Suprapubic skin (tissue), 4 donors: ENCODE measurements at regions not wholly inside any gene's neighbourhood (a gene's known extent, or its start where the extent isn't known, plus 50 kb on each side); places are given as distances from the start of the nearest gene placed in this dataset.
A peak's percentile ranks its signal among the peaks of the same experiment; 100 is the strongest.

Experiments used
- DNase-seq, 2 donors: peaks; one replicate each; pipeline ENCODE4 v3.0.0-alpha.2; 2019; ENCODE audit warnings: low spot score in 2 of 2
- H3K27ac ChIP-seq: fragments of 200-600 bp; sonication (generic); one replicate; pipeline ENCODE4 v1.5.1; 2019
- H3K27me3 ChIP-seq: fragments of 200-600 bp; sonication (generic); one replicate; pipeline ENCODE4 v1.5.1; 2019
- H3K36me3 ChIP-seq: fragments of 200-600 bp; sonication (generic); one replicate; pipeline ENCODE4 v1.5.1; 2019
- H3K4me1 ChIP-seq: fragments of 200-600 bp; sonication (generic); one replicate; pipeline ENCODE4 v1.5.1; 2019
- H3K4me3 ChIP-seq: fragments of 200-600 bp; sonication (generic); one replicate; pipeline ENCODE4 v1.5.1; 2019; ENCODE audit warnings: mild to moderate bottlenecking
- H3K9me3 ChIP-seq: fragments of 200-600 bp; sonication (generic); one replicate; pipeline ENCODE4 v1.5.1; 2019
- EP300 ChIP-seq: sonication (generic); formaldehyde crosslinking; IDR thresholded peaks from one replicate; pipeline ENCODE4 v1.6.1; 2017; ENCODE audit warnings: antibody characterized with exemption
- POLR2A ChIP-seq, 2 donors: fragments of 450-650 bp; IDR thresholded peaks; one replicate each; pipeline ENCODE4 v1.6.1; 2017; ENCODE audit warnings: antibody characterized with exemption in 2 of 2, mild to moderate bottlenecking in 2 of 2, moderate library complexity in 2 of 2
- POLR2AphosphoS5 ChIP-seq, 3 donors: sonication (generic); formaldehyde crosslinking; IDR thresholded peaks; one replicate each; pipeline ENCODE4 v1.6.1; 2017; ENCODE audit warnings: antibody characterized with exemption in 3 of 3
- WGBS: methylation state at CpG from one replicate; pipeline ENCODE4 v1.1.5; 2018; 5-methylcytosine and 5-hydroxymethylcytosine counted together
- TF ChIP-seq, protein P1 (sequence below), 2 donors: fragments of 200-600 bp in 1 of 2; fragments of 450-650 bp in 1 of 2; sonication (generic) in 1 of 2; IDR thresholded peaks; one replicate each; pipeline ENCODE4 v1.5.1; 2016 to 2019; ENCODE audit warnings: antibody characterized with exemption in 2 of 2, mild to moderate bottlenecking in 1 of 2, moderate library complexity in 1 of 2

DNA sequence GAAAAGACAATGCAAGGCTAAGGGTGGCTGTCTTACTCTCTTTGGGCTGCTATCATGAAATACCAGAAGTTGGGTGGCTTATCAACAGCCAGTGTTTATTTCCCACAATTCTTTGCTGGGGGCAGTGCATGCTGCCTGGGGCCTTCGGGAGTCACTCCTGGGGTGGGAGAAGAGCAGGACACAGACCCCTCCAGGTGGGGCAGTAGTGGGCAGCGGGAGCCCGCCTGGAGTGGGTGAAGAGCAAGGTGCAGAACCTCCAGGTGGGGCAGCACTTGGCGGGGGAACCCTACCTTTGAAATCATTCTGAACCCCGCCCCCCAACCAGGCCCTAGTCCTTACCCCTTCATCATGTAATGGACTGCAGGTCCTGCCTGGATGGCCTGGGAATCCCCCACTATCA lies 69.6 kb upstream of the THBS2 start:
- Histone ChIP-seq H3K27ac (no peak overlapping the region), H3K4me1 (peaks cover 13% of the 10 kb centered on the region), H3K36me3 (no peaks in the 10 kb centered on the region), H3K9me3 (no peaks in the 10 kb centered on the region), H3K27me3 (no peaks in the 10 kb centered on the region), H3K4me3 (no peak overlapping the region)
- 95% methylated on average over 5 of the region's 5 CpGs for WGBS
- TF ChIP-seq, protein P1, sequence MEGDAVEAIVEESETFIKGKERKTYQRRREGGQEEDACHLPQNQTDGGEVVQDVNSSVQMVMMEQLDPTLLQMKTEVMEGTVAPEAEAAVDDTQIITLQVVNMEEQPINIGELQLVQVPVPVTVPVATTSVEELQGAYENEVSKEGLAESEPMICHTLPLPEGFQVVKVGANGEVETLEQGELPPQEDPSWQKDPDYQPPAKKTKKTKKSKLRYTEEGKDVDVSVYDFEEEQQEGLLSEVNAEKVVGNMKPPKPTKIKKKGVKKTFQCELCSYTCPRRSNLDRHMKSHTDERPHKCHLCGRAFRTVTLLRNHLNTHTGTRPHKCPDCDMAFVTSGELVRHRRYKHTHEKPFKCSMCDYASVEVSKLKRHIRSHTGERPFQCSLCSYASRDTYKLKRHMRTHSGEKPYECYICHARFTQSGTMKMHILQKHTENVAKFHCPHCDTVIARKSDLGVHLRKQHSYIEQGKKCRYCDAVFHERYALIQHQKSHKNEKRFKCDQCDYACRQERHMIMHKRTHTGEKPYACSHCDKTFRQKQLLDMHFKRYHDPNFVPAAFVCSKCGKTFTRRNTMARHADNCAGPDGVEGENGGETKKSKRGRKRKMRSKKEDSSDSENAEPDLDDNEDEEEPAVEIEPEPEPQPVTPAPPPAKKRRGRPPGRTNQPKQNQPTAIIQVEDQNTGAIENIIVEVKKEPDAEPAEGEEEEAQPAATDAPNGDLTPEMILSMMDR (IDR thresholded peaks at IDR 0.05): no peak
- TF ChIP-seq POLR2AphosphoS5 (IDR thresholded peaks at IDR 0.05) (no peak), EP300 (no peak), POLR2A (IDR thresholded peaks at IDR 0.05) (no peak)
- no peak for DNase-seq

DNA sequence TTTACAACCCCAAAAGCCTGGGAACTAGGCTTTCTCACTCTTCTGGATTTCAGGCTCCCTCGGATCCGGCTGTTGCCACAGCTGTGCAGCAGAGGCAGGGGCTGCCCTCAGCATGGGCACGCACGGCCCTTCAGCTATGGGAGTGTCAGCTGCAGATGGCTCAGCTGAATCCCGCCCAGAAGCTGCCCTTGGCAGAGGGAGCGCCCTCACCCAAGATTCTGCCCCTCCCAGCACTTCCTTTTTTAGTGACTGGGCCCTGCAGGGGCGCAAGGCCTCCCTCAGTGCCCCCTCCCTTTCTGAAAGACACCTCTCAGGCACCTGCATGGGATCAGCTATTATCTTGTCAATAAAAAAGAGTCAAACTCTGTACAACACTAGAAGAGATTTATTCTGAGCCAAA lies 67.9 kb upstream of the THBS2 start:
- H3K36me3 ChIP-seq: no peaks in the 10 kb centered on the region
- no peaks in the 10 kb centered on the region for H3K9me3 ChIP-seq
- H3K27me3 ChIP-seq: no peaks in the 10 kb centered on the region
- H3K27ac ChIP-seq: no peak overlapping the region
- 42% methylated on average over 7 of the region's 7 CpGs for WGBS
- peaks cover 14% of the 10 kb centered on the region for H3K4me1 ChIP-seq
- TF ChIP-seq EP300 (no peak), POLR2A (IDR thresholded peaks at IDR 0.05) (no peak), POLR2AphosphoS5 (IDR thresholded peaks at IDR 0.05) (no peak)
- TF ChIP-seq, protein P1 (IDR thresholded peaks at IDR 0.05): no peak
- DNase-seq: no peak
- H3K4me3 ChIP-seq: no peak overlapping the region

DNA sequence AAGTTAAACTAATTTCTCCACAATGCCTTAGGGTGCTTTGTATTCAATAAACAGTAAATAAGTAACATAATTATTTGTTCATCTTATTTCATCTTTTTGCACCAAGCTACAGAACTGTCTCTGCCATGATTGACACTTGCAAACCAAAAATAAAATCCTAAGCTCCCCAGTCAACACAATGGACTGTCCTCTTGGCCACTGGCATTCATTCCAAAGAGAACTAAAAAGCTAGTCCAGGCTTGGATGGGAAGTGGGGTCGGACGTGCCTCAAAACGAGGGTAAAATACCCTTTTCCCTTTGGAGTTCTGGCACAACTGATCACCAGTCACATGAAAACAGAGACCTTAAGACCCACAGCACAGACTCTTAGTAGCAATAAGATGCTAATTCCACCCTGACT lies 66.4 kb upstream of the THBS2 start:
- Histone ChIP-seq H3K4me3 (no peak overlapping the region), H3K27me3 (no peaks in the 10 kb centered on the region), H3K9me3 (no peaks in the 10 kb centered on the region), H3K4me1 (peaks cover 13% of the 10 kb centered on the region), H3K27ac (peak overlapping the region; percentile 12), H3K36me3 (no peaks in the 10 kb centered on the region)
- DNase-seq: no peak
- TF ChIP-seq POLR2A (IDR thresholded peaks at IDR 0.05) (no peak), EP300 (no peak), POLR2AphosphoS5 (IDR thresholded peaks at IDR 0.05) (no peak)
- TF ChIP-seq, protein P1 (IDR thresholded peaks at IDR 0.05): no peak
- 70% methylated on average over 3 of the region's 3 CpGs for WGBS

DNA sequence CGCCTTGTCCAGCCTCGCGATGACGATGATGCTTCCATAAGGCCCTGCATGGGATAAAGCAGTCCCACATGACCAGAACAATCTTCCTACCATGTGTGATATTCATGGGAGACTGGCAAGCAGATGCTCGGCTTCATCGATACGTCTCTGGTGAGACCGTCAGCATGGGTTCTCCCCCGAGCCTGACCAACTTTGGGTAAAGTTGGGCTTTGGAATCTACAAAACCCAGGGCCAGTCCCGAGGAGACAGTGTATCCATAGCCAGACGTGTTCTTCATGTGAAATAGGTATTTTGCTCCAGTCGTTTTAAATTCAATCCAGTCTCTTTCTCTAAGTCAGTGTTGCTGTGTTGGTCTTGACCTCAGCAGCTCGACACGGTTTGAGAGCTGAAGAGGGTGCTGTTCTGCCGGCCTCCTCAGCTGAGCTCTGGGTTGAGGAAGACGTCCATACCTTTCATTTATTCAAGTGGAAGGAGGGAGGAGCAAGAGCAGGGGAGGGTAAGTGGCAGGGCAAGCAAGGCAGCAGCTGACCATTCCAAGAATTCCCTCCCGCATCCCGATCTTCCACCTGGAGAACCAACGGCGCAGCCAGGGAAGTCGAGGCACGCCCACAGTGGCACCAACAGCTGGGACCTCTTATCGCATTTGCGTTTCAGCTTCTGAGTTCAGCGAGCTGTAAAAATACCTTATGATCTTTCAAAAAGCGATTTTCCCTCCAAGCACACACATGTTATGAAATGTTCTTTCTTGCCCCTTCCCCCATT lies 64.0 kb upstream of the THBS2 start:
- 84% methylated on average over 25 of the region's 26 CpGs for WGBS
- no peak overlapping the region for H3K4me3 ChIP-seq

DNA sequence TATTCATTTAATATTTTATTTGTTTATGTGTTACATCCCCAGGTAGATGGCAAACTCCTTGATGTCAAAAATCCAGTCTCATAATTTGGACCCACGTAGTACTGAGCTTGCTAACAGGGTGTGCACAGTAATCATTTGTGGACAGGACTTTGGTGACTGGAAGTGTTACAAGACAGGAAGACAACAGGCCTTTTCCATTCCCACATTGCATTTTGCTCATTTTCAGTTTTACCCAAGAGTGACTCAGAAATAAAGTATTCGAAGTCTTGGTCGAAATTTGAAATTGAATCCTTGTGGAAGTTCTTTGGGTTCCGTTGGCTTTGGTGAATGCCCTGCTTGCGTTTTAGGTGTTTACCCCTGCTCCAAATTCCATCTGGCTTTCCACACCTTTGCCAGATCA lies 63.0 kb upstream of the THBS2 start:
- H3K27me3 ChIP-seq: no peaks in the 10 kb centered on the region
- no peaks in the 10 kb centered on the region for H3K9me3 ChIP-seq
- H3K36me3 ChIP-seq: no peaks in the 10 kb centered on the region
- no peak overlapping the region for H3K4me3 ChIP-seq
- H3K27ac ChIP-seq: no peak overlapping the region
- no peak for DNase-seq
- TF ChIP-seq POLR2AphosphoS5 (IDR thresholded peaks at IDR 0.05) (no peak), POLR2A (IDR thresholded peaks at IDR 0.05) (no peak)
- H3K4me1 ChIP-seq: peaks cover 10% of the 10 kb centered on the region
- 89% methylated on average over 5 of the region's 5 CpGs for WGBS

More for the DNA sequence above, 64.0 kb upstream of the THBS2 start:
- TF ChIP-seq POLR2AphosphoS5 (IDR thresholded peaks at IDR 0.05) (no peak), EP300 (no peak)
- TF ChIP-seq, protein P1 (IDR thresholded peaks at IDR 0.05): no peak
- DNase-seq: no peak
- peaks cover 10% of the 10 kb centered on the region for H3K4me1 ChIP-seq
- no peak overlapping the region for H3K27ac ChIP-seq
- no peaks in the 10 kb centered on the region for H3K9me3 ChIP-seq
- H3K36me3 ChIP-seq: no peaks in the 10 kb centered on the region
- no peaks in the 10 kb centered on the region for H3K27me3 ChIP-seq
